ENCODE measurements at regions not wholly inside any gene's neighbourhood (a gene's known extent, or its start where the extent isn't known, plus 50 kb on each side); places are given as distances from the start of the nearest gene placed in this dataset.

DNA sequence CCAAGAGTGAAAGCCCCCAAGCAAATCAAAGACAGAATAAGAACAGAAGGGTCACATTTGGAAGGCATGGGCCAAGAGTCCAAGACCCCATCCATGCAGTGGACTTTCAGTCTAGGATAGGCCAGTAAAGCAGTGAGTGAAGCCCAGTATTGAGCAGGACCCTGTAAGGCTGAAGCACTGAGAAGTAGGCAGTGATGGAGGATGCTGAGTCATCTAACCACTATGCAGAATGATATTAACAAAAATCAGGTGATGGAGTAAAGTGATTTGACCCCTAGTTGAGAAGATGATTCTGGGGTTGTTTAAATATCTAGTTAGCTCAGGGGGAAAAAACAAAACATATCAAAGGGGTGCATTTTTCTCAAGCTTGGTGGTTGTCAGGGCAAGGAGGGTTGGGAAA lies 308.7 kb upstream of the PLXNA2 start:
- H3K9me2 ChIP-seq (ENCODE audit: insufficient read depth): peaks cover 4% of the 10 kb centered on the region; the same call in 1 of the 2 replicates
- no peak overlapping the region for H3K27ac ChIP-seq
- H3K4me1 ChIP-seq (replicated peaks; ENCODE audit: insufficient read depth): no peaks in the 10 kb centered on the region
- H3F3A ChIP-seq (ENCODE audit: insufficient read depth, low read depth): no peaks in the 10 kb centered on the region
- DNase-seq: no peak
- TF ChIP-seq, protein P1, sequence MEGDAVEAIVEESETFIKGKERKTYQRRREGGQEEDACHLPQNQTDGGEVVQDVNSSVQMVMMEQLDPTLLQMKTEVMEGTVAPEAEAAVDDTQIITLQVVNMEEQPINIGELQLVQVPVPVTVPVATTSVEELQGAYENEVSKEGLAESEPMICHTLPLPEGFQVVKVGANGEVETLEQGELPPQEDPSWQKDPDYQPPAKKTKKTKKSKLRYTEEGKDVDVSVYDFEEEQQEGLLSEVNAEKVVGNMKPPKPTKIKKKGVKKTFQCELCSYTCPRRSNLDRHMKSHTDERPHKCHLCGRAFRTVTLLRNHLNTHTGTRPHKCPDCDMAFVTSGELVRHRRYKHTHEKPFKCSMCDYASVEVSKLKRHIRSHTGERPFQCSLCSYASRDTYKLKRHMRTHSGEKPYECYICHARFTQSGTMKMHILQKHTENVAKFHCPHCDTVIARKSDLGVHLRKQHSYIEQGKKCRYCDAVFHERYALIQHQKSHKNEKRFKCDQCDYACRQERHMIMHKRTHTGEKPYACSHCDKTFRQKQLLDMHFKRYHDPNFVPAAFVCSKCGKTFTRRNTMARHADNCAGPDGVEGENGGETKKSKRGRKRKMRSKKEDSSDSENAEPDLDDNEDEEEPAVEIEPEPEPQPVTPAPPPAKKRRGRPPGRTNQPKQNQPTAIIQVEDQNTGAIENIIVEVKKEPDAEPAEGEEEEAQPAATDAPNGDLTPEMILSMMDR (conservative IDR thresholded peaks at IDR 0.05): no peak
- no peak for TF ChIP-seq EZH2 (IDR thresholded peaks at IDR 0.05; ENCODE audit: low read depth)
- H3K4me3 ChIP-seq: no peak overlapping the region
- ChIA-PET POLR2A (ENCODE audit: unreplicated experiment) (no interaction called here), CTCF (no interaction called here)
- H4K20me1 ChIP-seq (ENCODE audit: insufficient read depth): no peaks in the 10 kb centered on the region
- H3K79me2 ChIP-seq (ENCODE audit: low read depth): no peaks in the 10 kb centered on the region
- H3K9me3 ChIP-seq (ENCODE audit: insufficient read depth, low read depth): no peaks in the 10 kb centered on the region
- H2AFZ ChIP-seq: no peak overlapping the region
- intact Hi-C loops (cut with micrococcal nuclease; ENCODE audit: unreplicated experiment): no loop called here
- H3K27me3 ChIP-seq (ENCODE audit: insufficient read depth, low read depth): peaks cover 25% of the 10 kb centered on the region; the same call in 1 of the 2 replicates
- no TSS peak for BruUV-seq (replicated peaks)
- H3K4me2 ChIP-seq: no peak overlapping the region
- H3K36me3 ChIP-seq (ENCODE audit: low read depth): no peaks in the 10 kb centered on the region

DNA sequence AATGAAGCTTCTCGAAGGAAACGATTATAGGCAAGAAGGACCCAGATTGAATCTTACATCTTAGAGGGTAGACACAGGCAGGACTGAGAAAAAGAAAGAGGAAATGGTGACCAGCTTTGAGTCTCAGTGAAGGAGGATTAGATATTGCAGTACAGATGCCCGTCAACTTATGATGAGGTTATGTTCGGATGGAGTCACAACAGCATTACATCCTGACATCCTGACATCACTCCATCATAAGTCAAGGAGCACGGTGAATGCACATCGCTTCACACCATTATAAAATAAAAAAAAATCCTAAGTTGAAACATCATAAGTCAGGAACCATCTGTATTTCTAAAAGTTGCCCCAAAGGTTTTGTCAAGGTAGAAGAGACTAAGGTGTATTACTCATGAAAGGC lies 312.3 kb upstream of the PLXNA2 start:
- Histone ChIP-seq H3K79me2 (ENCODE audit: low read depth) (no peaks in the 10 kb centered on the region), H3K36me3 (ENCODE audit: low read depth) (no peaks in the 10 kb centered on the region), H3K9me2 (ENCODE audit: insufficient read depth) (peaks cover 4% of the 10 kb centered on the region; the same call in 1 of the 2 replicates), H3K4me1 (replicated peaks; ENCODE audit: insufficient read depth) (no peaks in the 10 kb centered on the region), H4K20me1 (ENCODE audit: insufficient read depth) (no peaks in the 10 kb centered on the region), H3K27me3 (ENCODE audit: insufficient read depth, low read depth) (peaks cover 18% of the 10 kb centered on the region; the same call in 1 of the 2 replicates), H3F3A (ENCODE audit: insufficient read depth, low read depth) (no peaks in the 10 kb centered on the region), H3K9me3 (ENCODE audit: insufficient read depth, low read depth) (no peaks in the 10 kb centered on the region), H3K4me2 (no peak overlapping the region), H3K4me3 (no peak overlapping the region), H2AFZ (no peak overlapping the region), H3K27ac (no peak overlapping the region)
- CTCF ChIA-PET: no interaction called here
- TF ChIP-seq, protein P1 (conservative IDR thresholded peaks at IDR 0.05): no peak
- no peak for TF ChIP-seq EZH2 (IDR thresholded peaks at IDR 0.05; ENCODE audit: low read depth)
- intact Hi-C loops (cut with micrococcal nuclease; ENCODE audit: unreplicated experiment): no loop called here
- POLR2A ChIA-PET (ENCODE audit: unreplicated experiment): no interaction called here
- no peak for DNase-seq
- BruUV-seq (replicated peaks): no TSS peak

DNA sequence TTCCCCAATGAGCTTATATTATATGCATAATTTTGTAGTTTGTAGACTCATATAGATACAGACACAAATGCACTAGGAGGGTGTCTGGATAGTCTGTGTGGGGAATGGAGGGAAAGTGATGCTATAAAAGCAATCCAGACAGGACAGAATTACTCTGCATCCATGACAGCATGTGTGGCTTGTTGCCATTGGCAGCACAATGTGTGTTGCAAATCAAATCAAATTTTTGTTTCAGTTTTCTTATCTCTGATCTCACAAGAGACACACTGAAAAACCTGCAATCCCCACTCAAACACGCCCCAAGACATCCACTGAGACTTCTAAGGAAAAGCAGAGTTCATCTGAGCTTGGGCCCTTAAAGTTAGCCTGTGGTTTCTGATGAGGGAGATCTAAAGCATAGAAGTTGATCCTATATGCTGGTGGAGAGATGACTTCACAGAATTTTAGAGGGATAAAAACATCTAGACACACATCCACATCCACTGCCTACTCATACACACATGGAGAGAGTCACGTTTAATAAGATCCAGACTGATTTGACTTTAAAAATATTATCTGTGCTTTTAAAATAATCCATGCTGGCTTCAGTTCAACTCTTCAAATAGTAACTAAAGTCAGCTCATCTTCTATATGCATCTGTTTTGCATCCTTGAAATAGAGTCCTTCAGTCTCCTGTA lies 313.0 kb upstream of the PLXNA2 start:
- TF ChIP-seq, protein P1 (conservative IDR thresholded peaks at IDR 0.05): no peak
- no peak for TF ChIP-seq EZH2 (IDR thresholded peaks at IDR 0.05; ENCODE audit: low read depth)
- Histone ChIP-seq H3K27me3 (ENCODE audit: insufficient read depth, low read depth) (peaks cover 15% of the 10 kb centered on the region; the same call in 1 of the 2 replicates), H3K4me2 (no peak overlapping the region), H3K27ac (no peak overlapping the region), H3K9me3 (ENCODE audit: insufficient read depth, low read depth) (no peaks in the 10 kb centered on the region), H3K9me2 (ENCODE audit: insufficient read depth) (peaks cover 4% of the 10 kb centered on the region; the same call in 1 of the 2 replicates), H4K20me1 (ENCODE audit: insufficient read depth) (no peaks in the 10 kb centered on the region), H3F3A (ENCODE audit: insufficient read depth, low read depth) (no peaks in the 10 kb centered on the region), H2AFZ (no peak overlapping the region), H3K4me3 (no peak overlapping the region), H3K36me3 (ENCODE audit: low read depth) (no peaks in the 10 kb centered on the region), H3K4me1 (replicated peaks; ENCODE audit: insufficient read depth) (no peaks in the 10 kb centered on the region), H3K79me2 (ENCODE audit: low read depth) (no peaks in the 10 kb centered on the region)
- no peak for DNase-seq
- ChIA-PET CTCF (no interaction called here), POLR2A (ENCODE audit: unreplicated experiment) (no interaction called here)
- intact Hi-C loops (cut with micrococcal nuclease; ENCODE audit: unreplicated experiment): no loop called here
- BruUV-seq (replicated peaks): no TSS peak

All from PC-9 (cell line).